ENCODE measurements at regions not wholly inside any gene's neighbourhood (a gene's known extent, or its start where the extent isn't known, plus 50 kb on each side); places are given as distances from the start of the nearest gene placed in this dataset.

GRCh38 chr17:79342376-79342775 lies 267.8 kb downstream of the ENGASE start:
- Histone ChIP-seq H3K4me1 (ENCODE audit: insufficient read depth, low read length) (no peaks in the 10 kb centered on the region), H2BK20ac (ENCODE audit: low read depth, low read length, poor library complexity, severe bottlenecking) (no peak overlapping the region), H4K8ac (replicated peaks; ENCODE audit: insufficient read length, low read depth, low read length) (no peak overlapping the region), H3K56ac (ENCODE audit: insufficient read length, low read depth, low read length) (no peak overlapping the region), H2AFZ (ENCODE audit: low read length) (no peak overlapping the region), H3K9ac (ENCODE audit: extremely low read depth, insufficient read length, low read length) (no peak overlapping the region), H3K27ac (ENCODE audit: insufficient read length, low read depth, low read length) (no peak overlapping the region), H3K23ac (ENCODE audit: insufficient read length, low read depth, low read length) (no peak overlapping the region), H2BK12ac (ENCODE audit: insufficient read length, low read depth, low read length) (no peak overlapping the region), H3K4ac (ENCODE audit: low read depth, low read length) (no peak overlapping the region), H3K27me3 (ENCODE audit: insufficient read depth, low read length) (no peaks in the 10 kb centered on the region), H3K9me3 (ENCODE audit: control insufficient read depth, low read depth, low read length) (no peaks in the 10 kb centered on the region), H4K5ac (ENCODE audit: insufficient read length, low read depth, low read length) (no peak overlapping the region), H2BK120ac (ENCODE audit: low read depth, low read length, poor library complexity, severe bottlenecking) (no peak overlapping the region), H4K91ac (ENCODE audit: insufficient read length, low read depth, low read length) (no peak overlapping the region), H2BK15ac (ENCODE audit: low read depth, low read length) (no peak overlapping the region), H2AK5ac (ENCODE audit: insufficient read length, low read length) (no peak overlapping the region), H2BK5ac (ENCODE audit: insufficient read length, low read length) (no peak overlapping the region), H3K18ac (ENCODE audit: insufficient read length, low read depth, low read length) (no peak overlapping the region), H3K4me2 (ENCODE audit: insufficient read depth, insufficient read length, low read length) (no peak overlapping the region), H3T11ph (ENCODE audit: low read length) (no peak overlapping the region), H3K79me2 (ENCODE audit: insufficient read depth, low read length) (no peaks in the 10 kb centered on the region), H4K20me1 (ENCODE audit: control insufficient read depth, insufficient read depth, insufficient read length) (no peaks in the 10 kb centered on the region), H3K14ac (ENCODE audit: insufficient read depth, low read length) (no peak overlapping the region), H3K23me2 (ENCODE audit: insufficient read length, low read depth, low read length, poor library complexity, severe bottlenecking) (no peaks in the 10 kb centered on the region), H3K79me1 (ENCODE audit: insufficient read depth, low read depth, low read length, poor library complexity, severe bottlenecking) (no peaks in the 10 kb centered on the region)
- Mint-ChIP-seq H3K27me3 (ENCODE audit: low read depth) (peaks cover 27% of the 10 kb centered on the region), H3K9me3 (peaks cover 8 to 11% of the 10 kb centered on the region in 2 experiments; a peak in 4 of 5 replicates), H3K36me3 (ENCODE audit: insufficient read depth in 1 of 3, low read depth in 3 of 3) (peaks cover 0 to 3% (median 0%) of the 10 kb centered on the region in 3 experiments; a peak in 1 of 7 replicates), H3K27ac (no peak overlapping the region), H3K4me1 (peaks cover 16 to 25% of the 10 kb centered on the region in 2 experiments), H3K4me3 (no peak overlapping the region)
- no peak for DNase-seq
- TF ChIP-seq CTCF (conservative IDR thresholded peaks at IDR 0.05) = no peak
- WGBS (ENCODE audit: extremely low coverage, insufficient read length, low lambda C conversion rate) = no CpG with 5 or more reads among the region's 9 CpGs

All from H9 (cell line).